HEK293T (cell line): ENCODE measurements at regions not wholly inside any gene's neighbourhood (a gene's known extent, or its start where the extent isn't known, plus 50 kb on each side); places are given as distances from the start of the nearest gene placed in this dataset.

Source experiments
- CTBP1 ChIP-seq: fragments of 450-650 bp; IDR thresholded peaks from 2 replicates; pipeline ENCODE4 v1.6.1; 2016; ENCODE audit warnings: borderline replicate concordance
- ELF4 ChIP-seq: fragments of 450-650 bp; IDR thresholded peaks from 2 replicates; pipeline ENCODE4 v1.6.1; 2017; ENCODE audit warnings: antibody characterized with exemption
- FOXM1 ChIP-seq: fragments of 450-650 bp; IDR thresholded peaks from 2 replicates; pipeline ENCODE4 v1.6.1; 2017; ENCODE audit warnings: mild to moderate bottlenecking, borderline replicate concordance
- HDGF ChIP-seq: fragments of 450-650 bp; IDR thresholded peaks from 2 replicates; pipeline ENCODE4 v1.6.1; 2017; ENCODE audit warnings: antibody characterized with exemption, borderline replicate concordance
- PKNOX1 ChIP-seq: fragments of 450-650 bp; IDR thresholded peaks from 2 replicates; pipeline ENCODE4 v1.6.1; 2016
- SP1 ChIP-seq: fragments of 450-650 bp; IDR thresholded peaks from 2 replicates; pipeline ENCODE4 v1.6.1; 2017
- TARDBP ChIP-seq: fragments of 450-650 bp; IDR thresholded peaks from 2 replicates; pipeline ENCODE4 v1.6.1; 2016

- TF ChIP-seq TARDBP = no peak
- no peak for TF ChIP-seq PKNOX1
- TF ChIP-seq SP1 = no peak
- no peak for TF ChIP-seq HDGF
- TF ChIP-seq ELF4 = no peak
- no peak for TF ChIP-seq FOXM1
- no peak for TF ChIP-seq CTBP1
These were observed 274.9 kb upstream of the UBE2E3 start for GRCh38 chr2:180705551-180705950.
